Stomach (tissue), 4 donors: ENCODE measurements at regions not wholly inside any gene's neighbourhood (a gene's known extent, or its start where the extent isn't known, plus 50 kb on each side); places are given as distances from the start of the nearest gene placed in this dataset.

Source experiments
- CTCF ChIP-seq, 7 experiments: fragments of 450-650 bp in 4 of 7; fragments of 200-600 bp in 3 of 7; sonication (generic) in 3 of 7; IDR thresholded peaks; one replicate each; pipeline ENCODE4 v1.5.1; 2016 to 2019; ENCODE audit warnings: antibody characterized with exemption in 7 of 7, control low read depth in 2 of 7, mild to moderate bottlenecking in 1 of 7
- POLR2A ChIP-seq, 4 donors: fragments of 450-650 bp; IDR thresholded peaks; one replicate each; pipeline ENCODE4 v1.6.1; 2016; ENCODE audit warnings: antibody characterized with exemption in 4 of 4, control low read depth in 2 of 4, mild to moderate bottlenecking in 1 of 4, moderate library complexity in 1 of 4
- POLR2AphosphoS5 ChIP-seq, 3 donors: sonication (generic); formaldehyde crosslinking; IDR thresholded peaks; one replicate each; pipeline ENCODE4 v1.6.1; 2016; ENCODE audit warnings: antibody characterized with exemption in 3 of 3

- no peak for TF ChIP-seq CTCF (IDR thresholded peaks at IDR 0.05)
- TF ChIP-seq POLR2A (IDR thresholded peaks at IDR 0.05) = no peak
- no peak for TF ChIP-seq POLR2AphosphoS5 (IDR thresholded peaks at IDR 0.05)
These were observed 378.6 kb upstream of the DDHD1 start for GRCh38 chr14:53531730-53532129.
